ENCODE measurements at regions not wholly inside any gene's neighbourhood (a gene's known extent, or its start where the extent isn't known, plus 50 kb on each side); places are given as distances from the start of the nearest gene placed in this dataset.

GRCh38 chr5:173697931-173698579 lies 81.6 kb upstream of the BOD1 start:
- Mint-ChIP-seq H3K27me3 (ENCODE audit: low read depth) (peaks cover 3% of the 10 kb centered on the region; the same call in 1 of the 2 replicates), H3K27ac (peak overlapping the region; percentile 69; the same call in 1 of the 2 replicates), H3K36me3 (peaks cover 16% of the 10 kb centered on the region)

GRCh38 chr5:173699966-173700365 lies 83.5 kb upstream of the BOD1 start:
- Mint-ChIP-seq H3K27me3 (ENCODE audit: low read depth) (no peaks in the 10 kb centered on the region), H3K4me3 (no peak overlapping the region), H3K36me3 (peaks cover 3% of the 10 kb centered on the region; the same call in 1 of the 2 replicates), H3K4me1 (peaks cover 42% of the 10 kb centered on the region), H3K27ac (no peak overlapping the region), H3K9me3 (no peaks in the 10 kb centered on the region)
- POLR2A ChIA-PET, result interaction anchor here (0.7 kb wide), 1 partner anchor 273 kb away, joined by 3 read pairs; no protein-coding TSS in a partner anchor
- CTCF ChIA-PET, result interaction anchor here (0.7 to 1.0 kb wide), 3 partner anchors 70 to 645 kb away, joined by 3 to 4 read pairs (median 4); no protein-coding TSS in a partner anchor
- TF ChIP-seq SOX15 (CRISPR knock-in tag; IDR thresholded peaks at IDR 0.05) (no peak), FOXJ3 (CRISPR knock-in tag; IDR thresholded peaks at IDR 0.05; ENCODE audit: borderline replicate concordance) (no peak), ZNF121 (CRISPR knock-in tag; IDR thresholded peaks at IDR 0.05) (no peak), ATF3 (CRISPR knock-in tag; conservative IDR thresholded peaks at IDR 0.05) (no peak), HMGXB4 (CRISPR knock-in tag; IDR thresholded peaks at IDR 0.05) (no peak), JAZF1 (CRISPR knock-in tag; IDR thresholded peaks at IDR 0.05) (no peak), MAX (CRISPR knock-in tag; IDR thresholded peaks at IDR 0.05) (no peak), NR3C1 (CRISPR knock-in tag; conservative IDR thresholded peaks at IDR 0.05; ENCODE audit: low read depth) (no peak), NR2C2 (CRISPR knock-in tag; IDR thresholded peaks at IDR 0.05) (no peak)
- ATAC-seq (no peak), DNase-seq (ENCODE audit: low spot score) (no peak)

More at GRCh38 chr5:173697931-173698579, 81.6 kb upstream of the BOD1 start:
- no peak for DNase-seq (ENCODE audit: low spot score)
- TF ChIP-seq NFE2L1 (CRISPR knock-in tag; IDR thresholded peaks at IDR 0.05) (0 out of 2 replicates have a peak, but pooled peaks have one; percentile 16), JAZF1 (CRISPR knock-in tag; IDR thresholded peaks at IDR 0.05) (no peak), NR2C2 (CRISPR knock-in tag; IDR thresholded peaks at IDR 0.05) (no peak), CDX4 (CRISPR knock-in tag; IDR thresholded peaks at IDR 0.05; ENCODE audit: borderline replicate concordance) (no peak), ZNF423 (CRISPR knock-in tag; IDR thresholded peaks at IDR 0.05) (no peak)
- peak; percentile 54 for ATAC-seq
- Mint-ChIP-seq H3K4me1 (peaks cover 38% of the 10 kb centered on the region), H3K9me3 (peaks cover 15% of the 10 kb centered on the region), H3K4me3 (no peak overlapping the region)
- POLR2A ChIA-PET, result no interaction called here
- CTCF ChIA-PET, result interaction anchor here (0.9 to 1.1 kb wide), 2 partner anchors 23 to 68 kb away, joined by 3 read pairs; no protein-coding TSS in a partner anchor

GRCh38 chr5:173703466-173703865 lies 87.0 kb upstream of the BOD1 start:
- POLR2A ChIA-PET, result no interaction called here
- DNase-seq (ENCODE audit: low spot score) (no peak), ATAC-seq (no peak)
- Mint-ChIP-seq H3K4me1 (peaks cover 29% of the 10 kb centered on the region), H3K27me3 (ENCODE audit: low read depth) (no peaks in the 10 kb centered on the region), H3K4me3 (no peak overlapping the region), H3K9me3 (no peaks in the 10 kb centered on the region), H3K36me3 (no peaks in the 10 kb centered on the region), H3K27ac (no peak overlapping the region; the same call in 1 of the 2 replicates)
- CTCF ChIA-PET, result no interaction called here
- TF ChIP-seq ESRRA (CRISPR knock-in tag; IDR thresholded peaks at IDR 0.05; ENCODE audit: borderline replicate concordance), result no peak
- no peak for TF ChIP-seq HMGA2 (CRISPR knock-in tag; IDR thresholded peaks at IDR 0.05)
- no peak for TF ChIP-seq E2F5 (CRISPR knock-in tag; IDR thresholded peaks at IDR 0.05)
- no peak for TF ChIP-seq ZSCAN18 (CRISPR knock-in tag; IDR thresholded peaks at IDR 0.05)
- TF ChIP-seq ZNF671 (CRISPR knock-in tag; IDR thresholded peaks at IDR 0.05), result no peak
- no peak for TF ChIP-seq CDX4 (CRISPR knock-in tag; IDR thresholded peaks at IDR 0.05; ENCODE audit: borderline replicate concordance)
- TF ChIP-seq AR (CRISPR knock-in tag; IDR thresholded peaks at IDR 0.05), result no peak

All from WTC11 (cell line).